GM23248 (cell line): ENCODE measurements at regions not wholly inside any gene's neighbourhood (a gene's known extent, or its start where the extent isn't known, plus 50 kb on each side); places are given as distances from the start of the nearest gene placed in this dataset.

Experiments
- DNase-seq: peaks from one replicate; pipeline ENCODE4 v3.0.0-alpha.2; 2015
- H2AFZ ChIP-seq: fragments of 200-600 bp; sonication (generic); 2 replicates; pipeline ENCODE4 v1.6.1; 2016; ENCODE audit warnings: antibody characterized with exemption
- H3F3A ChIP-seq: fragments of 200-600 bp; sonication (generic); 2 replicates; pipeline ENCODE4 v1.6.1; 2016; ENCODE audit warnings: mild to moderate bottlenecking, antibody characterized with exemption, mixed run types; ENCODE audit not compliant: insufficient read depth
- H3K27ac ChIP-seq: fragments of 200-600 bp; sonication (generic); 2 replicates; pipeline ENCODE4 v1.5.1; 2016; ENCODE audit warnings: mild to moderate bottlenecking
- H3K27me3 ChIP-seq: fragments of 200-600 bp; sonication (generic); replicated peaks from 2 replicates; pipeline ENCODE4 v1.6.1; 2016; ENCODE audit warnings: mild to moderate bottlenecking; ENCODE audit not compliant: insufficient read depth
- H3K36me3 ChIP-seq: fragments of 200-600 bp; sonication (generic); 2 replicates; pipeline ENCODE4 v1.6.1; 2016; ENCODE audit warnings: low read depth, mild to moderate bottlenecking
- H3K4me1 ChIP-seq: fragments of 200-600 bp; sonication (generic); 2 replicates; pipeline ENCODE4 v1.6.1; 2016; ENCODE audit warnings: mild to moderate bottlenecking; ENCODE audit not compliant: insufficient read depth
- H3K4me2 ChIP-seq: fragments of 200-600 bp; sonication (generic); one replicate; pipeline ENCODE4 v1.6.1; 2016; ENCODE audit warnings: mild to moderate bottlenecking; ENCODE audit not compliant: unreplicated experiment
- H3K4me3 ChIP-seq: fragments of 200-600 bp; sonication (generic); 2 replicates; pipeline ENCODE4 v1.5.1; 2016; ENCODE audit warnings: mild to moderate bottlenecking
- H3K79me2 ChIP-seq: fragments of 200-600 bp; sonication (generic); 2 replicates; pipeline ENCODE4 v1.6.1; 2016; ENCODE audit warnings: mild to moderate bottlenecking; ENCODE audit not compliant: insufficient read depth
- H3K9ac ChIP-seq: fragments of 200-600 bp; sonication (generic); 2 replicates; pipeline ENCODE4 v1.6.1; 2016; ENCODE audit warnings: mild to moderate bottlenecking
- H3K9me2 ChIP-seq: fragments of 200-600 bp; sonication (generic); 2 replicates; pipeline ENCODE4 v1.6.1; 2016; ENCODE audit warnings: mixed run types, mild to moderate bottlenecking, moderate library complexity; ENCODE audit not compliant: insufficient read depth
- H3K9me3 ChIP-seq: fragments of 200-600 bp; sonication (generic); one replicate; pipeline ENCODE4 v1.6.1; 2017; ENCODE audit warnings: low read depth
- H4K20me1 ChIP-seq: fragments of 200-600 bp; sonication (generic); 2 replicates; pipeline ENCODE4 v1.6.0; 2016; ENCODE audit not compliant: insufficient read depth
- EZH2 ChIP-seq: fragments of 200-600 bp; sonication (generic); IDR thresholded peaks from 2 replicates; pipeline ENCODE4 v1.6.1; 2018; ENCODE audit warnings: antibody characterized with exemption, mild to moderate bottlenecking; ENCODE audit not compliant: insufficient read depth, poor library complexity, severe bottlenecking
- EZH2phosphoT487 ChIP-seq: fragments of 200-600 bp; sonication (generic); IDR thresholded peaks from 2 replicates; pipeline ENCODE4 v1.6.1; 2018; ENCODE audit warnings: antibody characterized with exemption, moderate library complexity, mild to moderate bottlenecking, low read depth; ENCODE audit not compliant: insufficient read depth
- WGBS, 2 experiments: methylation state at CpG; one replicate each; pipeline ENCODE4 v1.1.6; 2015 to 2017; ENCODE audit warnings: low lambda C conversion rate in 2 of 2, low coverage in 1 of 2; ENCODE audit errors: missing lambda C conversion rate in 2 of 2; 5-methylcytosine and 5-hydroxymethylcytosine counted together
- in situ Hi-C: fragments of 300-500 bp; cut with MboI; formaldehyde crosslinking; loops from 2 replicates; pipeline ENCODE4 v1.15.0; 2020

GRCh38 chr2:15791294-15791693 is 149.1 kb upstream of the MYCN start:
- no peaks in the 10 kb centered on the region for H3K9me2 ChIP-seq
- in situ Hi-C loops = no loop called here
- H4K20me1 ChIP-seq = no peaks in the 10 kb centered on the region
- no peak overlapping the region for H3K4me3 ChIP-seq
- no peak for TF ChIP-seq EZH2phosphoT487
- TF ChIP-seq EZH2 = no peak
- H3K9me3 ChIP-seq = no peaks in the 10 kb centered on the region
- H3K27me3 ChIP-seq = no peaks in the 10 kb centered on the region
- no peak overlapping the region for H2AFZ ChIP-seq
- 35 to 37% methylated on average over 4 of the region's 4 CpGs for WGBS, 2 experiments
- H3K36me3 ChIP-seq = no peaks in the 10 kb centered on the region
- no peak overlapping the region for H3K4me2 ChIP-seq
- no peak for DNase-seq
- no peaks in the 10 kb centered on the region for H3K79me2 ChIP-seq
- H3K9ac ChIP-seq = no peak overlapping the region
- no peaks in the 10 kb centered on the region for H3F3A ChIP-seq
- no peak overlapping the region for H3K27ac ChIP-seq
- no peaks in the 10 kb centered on the region for H3K4me1 ChIP-seq

- Histone ChIP-seq H3K79me2 (no peaks in the 10 kb centered on the region), H3K9me2 (no peaks in the 10 kb centered on the region), H3K4me3 (no peak overlapping the region), H3K27me3 (no peaks in the 10 kb centered on the region), H3K27ac (no peak overlapping the region), H3K4me2 (no peak overlapping the region), H3F3A (no peaks in the 10 kb centered on the region), H3K9ac (no peak overlapping the region), H3K36me3 (no peaks in the 10 kb centered on the region), H4K20me1 (no peaks in the 10 kb centered on the region), H2AFZ (no peak overlapping the region), H3K9me3 (no peaks in the 10 kb centered on the region), H3K4me1 (no peaks in the 10 kb centered on the region)
- no peak for TF ChIP-seq EZH2phosphoT487
- in situ Hi-C loops = no loop called here
- no peak for DNase-seq
- 34 to 35% methylated on average over 8 of the region's 8 CpGs for WGBS, 2 experiments
These were observed 148.0 kb upstream of the MYCN start for GRCh38 chr2:15792331-15792730.

DNA sequence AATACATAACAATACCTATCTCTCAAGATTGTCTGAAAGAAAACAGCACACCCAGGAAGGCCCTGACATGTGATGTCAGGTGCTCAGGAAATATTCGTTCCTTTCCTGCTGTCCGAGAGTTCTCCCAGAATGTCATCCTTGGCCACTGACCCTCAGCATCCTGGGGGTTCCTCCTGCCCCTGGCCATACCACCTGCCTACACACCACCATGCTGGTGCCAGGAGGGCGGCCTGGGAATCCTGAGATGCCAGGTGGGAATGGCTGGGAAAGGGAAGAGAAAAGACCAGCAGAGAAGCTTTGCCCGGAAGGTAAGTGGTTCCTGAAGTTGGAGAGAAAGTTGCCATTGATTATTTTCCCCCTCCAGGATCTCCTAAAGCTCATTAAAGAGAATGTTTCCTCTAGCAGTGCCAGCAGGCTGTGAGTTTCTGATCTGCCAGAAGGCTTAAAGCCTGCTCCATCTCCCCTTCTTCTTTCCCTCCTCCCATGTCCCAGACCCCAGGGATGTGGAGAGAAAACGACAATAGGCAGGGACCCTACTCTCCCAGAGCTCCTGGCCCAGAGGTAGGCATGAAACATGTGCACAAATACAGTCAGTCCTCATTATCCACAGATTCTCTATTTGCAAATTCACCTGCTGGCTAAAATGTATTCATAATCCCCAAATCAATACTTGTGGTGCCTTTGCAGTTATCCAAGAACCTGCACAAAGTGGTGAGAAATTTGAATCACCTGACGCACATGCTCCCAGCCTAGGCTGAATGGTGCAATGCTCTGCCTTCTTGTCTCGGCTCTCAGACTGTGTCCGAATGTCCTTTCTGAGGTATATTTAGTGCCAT is 147.1 kb upstream of the MYCN start:
- Histone ChIP-seq H3K36me3 (no peaks in the 10 kb centered on the region), H3K4me2 (no peak overlapping the region), H3K27me3 (no peaks in the 10 kb centered on the region), H4K20me1 (no peaks in the 10 kb centered on the region), H3K27ac (no peak overlapping the region), H3K79me2 (no peaks in the 10 kb centered on the region), H2AFZ (no peak overlapping the region), H3K9me2 (no peaks in the 10 kb centered on the region), H3F3A (no peaks in the 10 kb centered on the region), H3K9ac (no peak overlapping the region), H3K4me1 (no peaks in the 10 kb centered on the region), H3K9me3 (no peaks in the 10 kb centered on the region), H3K4me3 (no peak overlapping the region)
- TF ChIP-seq EZH2 = no peak
- no peak for TF ChIP-seq EZH2phosphoT487
- WGBS, 2 experiments = 39 to 42% methylated on average over 8 of the region's 8 CpGs
- no peak for DNase-seq
- in situ Hi-C loops = no loop called here

GRCh38 chr2:15793978-15794377 is 146.4 kb upstream of the MYCN start:
- no peak for TF ChIP-seq EZH2
- H3F3A ChIP-seq = no peaks in the 10 kb centered on the region
- H3K9me2 ChIP-seq = no peaks in the 10 kb centered on the region
- no peaks in the 10 kb centered on the region for H3K79me2 ChIP-seq
- H3K27ac ChIP-seq = no peak overlapping the region
- no peaks in the 10 kb centered on the region for H3K36me3 ChIP-seq
- H3K9me3 ChIP-seq = no peaks in the 10 kb centered on the region
- H3K4me3 ChIP-seq = no peak overlapping the region
- WGBS, 2 experiments = 51 to 54% methylated on average over 9 of the region's 9 CpGs
- H3K4me1 ChIP-seq = no peaks in the 10 kb centered on the region
- DNase-seq = no peak
- in situ Hi-C loops = no loop called here
- H3K27me3 ChIP-seq = no peaks in the 10 kb centered on the region
- no peaks in the 10 kb centered on the region for H4K20me1 ChIP-seq
- H3K4me2 ChIP-seq = no peak overlapping the region
- no peak overlapping the region for H2AFZ ChIP-seq
- H3K9ac ChIP-seq = no peak overlapping the region
